GM04503 (cell line): ENCODE measurements at regions not wholly inside any gene's neighbourhood (a gene's known extent, or its start where the extent isn't known, plus 50 kb on each side); places are given as distances from the start of the nearest gene placed in this dataset.

Experiments
- DNase-seq: peaks from one replicate; pipeline ENCODE4 v3.0.0-alpha.2; 2012; ENCODE audit warnings: low read depth

- DNase-seq: no peak
Measured at GRCh38 chr11:116112087-116112935, 608.1 kb upstream of the CADM1 start.

GRCh38 chr11:116111546-116111945 lies 607.3 kb upstream of the CADM1 start:
- DNase-seq: no peak

DNA sequence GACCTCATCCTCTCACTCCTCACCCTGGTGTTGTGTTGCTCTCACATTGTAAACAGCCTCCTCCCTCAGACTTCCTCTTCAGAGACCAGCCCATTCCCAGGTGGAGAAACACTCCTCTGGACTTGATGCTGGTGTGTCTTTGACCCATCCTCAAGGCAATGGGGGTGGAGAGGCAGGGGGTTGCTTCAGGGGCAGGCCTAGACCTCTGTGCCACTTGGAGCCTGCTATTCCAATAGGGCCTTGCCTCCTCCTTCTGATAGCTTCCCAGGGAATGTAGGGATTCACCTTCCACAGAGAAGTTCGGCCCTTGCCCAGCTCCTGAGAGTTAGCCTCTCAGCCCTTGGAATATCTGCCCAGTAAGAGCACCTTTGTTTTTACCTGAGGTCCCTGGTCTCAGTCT lies 606.6 kb upstream of the CADM1 start:
- no peak for DNase-seq

DNA sequence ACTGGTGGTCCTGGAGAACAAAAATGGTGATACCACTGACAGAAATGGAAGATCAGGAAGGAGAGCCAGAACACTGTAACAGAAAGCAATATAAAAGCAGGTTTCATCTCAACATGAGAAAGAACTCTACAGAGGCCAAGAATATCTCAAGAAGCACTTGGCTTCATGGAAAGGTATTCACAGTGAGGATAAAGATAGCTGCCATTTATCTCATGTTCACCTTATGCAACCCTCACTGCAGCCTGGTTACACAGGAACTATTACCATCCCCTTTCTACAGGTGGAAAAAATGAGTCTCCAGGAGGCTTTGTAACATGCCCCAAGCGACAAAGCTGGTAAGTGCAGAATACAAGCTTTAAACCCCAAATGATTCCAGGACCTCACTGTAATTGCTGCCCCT lies 606.1 kb upstream of the CADM1 start:
- DNase-seq: no peak

DNA sequence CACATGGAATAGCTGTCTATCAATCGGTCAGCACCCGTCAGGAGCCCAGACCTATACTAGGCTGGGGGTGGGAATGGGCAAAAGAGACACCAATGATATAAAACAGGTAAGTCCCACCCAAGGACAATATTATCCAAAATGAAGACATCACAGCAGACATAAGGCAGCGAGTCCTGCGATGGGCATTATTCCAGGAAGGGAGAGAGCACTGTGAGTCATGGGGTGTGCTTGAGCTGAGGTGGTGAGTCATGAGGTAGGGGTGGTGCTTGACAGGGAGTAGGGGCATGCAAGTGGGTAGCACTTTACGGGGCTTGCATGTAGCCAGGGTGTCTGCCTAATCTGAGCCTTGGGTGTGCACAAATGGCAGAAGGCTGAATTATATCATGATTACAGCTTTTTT lies 605.0 kb upstream of the CADM1 start:
- DNase-seq: no peak

DNA sequence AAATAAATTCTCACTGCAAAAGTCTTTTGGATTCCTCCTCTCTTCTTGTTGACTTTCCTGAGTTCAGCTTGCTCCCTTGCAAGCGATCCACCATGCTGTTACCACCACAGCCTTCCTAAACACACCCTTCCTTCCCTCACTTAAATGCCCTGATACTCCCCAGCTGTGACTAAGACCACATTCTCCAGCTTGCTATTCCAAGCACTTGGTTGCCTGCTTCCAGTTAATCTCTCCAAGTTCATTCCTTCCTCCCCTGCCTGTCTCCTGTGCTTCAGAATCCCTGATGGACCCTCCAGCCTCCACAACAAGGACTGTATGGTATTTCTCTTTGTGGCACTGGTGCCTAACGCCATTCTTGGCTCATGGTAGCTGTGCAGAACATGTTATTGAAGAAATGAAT lies 603.9 kb upstream of the CADM1 start:
- no peak for DNase-seq

GRCh38 chr11:116107229-116107628 lies 603.0 kb upstream of the CADM1 start:
- no peak for DNase-seq

DNA sequence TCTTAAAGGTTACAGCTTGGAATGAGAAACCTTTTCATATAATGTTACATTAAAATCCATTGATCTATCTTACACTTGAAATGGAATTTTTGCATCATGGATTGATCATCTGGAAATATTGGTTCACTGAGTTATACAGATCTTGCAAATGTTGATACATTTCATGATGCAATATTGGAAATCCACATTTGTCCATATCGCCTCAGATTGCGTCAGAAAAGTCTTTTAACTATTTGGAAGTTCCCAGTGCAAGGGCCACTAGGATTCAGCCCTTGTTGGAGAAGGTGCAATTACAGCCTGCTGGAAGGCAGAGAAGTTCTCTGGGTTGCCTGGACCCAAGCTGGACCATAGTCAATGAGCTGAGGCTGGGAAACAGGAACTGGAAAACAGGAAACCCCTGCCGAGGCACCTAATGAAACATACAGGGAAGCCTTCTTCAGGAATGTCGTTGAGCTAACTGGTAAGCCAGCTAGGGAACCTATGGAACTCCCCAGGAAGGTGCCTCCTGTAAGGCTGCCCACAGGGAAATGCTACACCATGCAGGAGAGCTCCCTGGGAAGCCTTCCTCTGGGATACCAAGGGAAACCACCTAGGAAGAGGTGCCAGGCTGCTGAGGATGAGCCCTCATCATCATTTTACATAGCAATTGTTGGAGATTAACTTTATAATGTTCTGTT lies 600.4 kb upstream of the CADM1 start:
- DNase-seq: no peak

GRCh38 chr11:116101902-116102301 lies 597.7 kb upstream of the CADM1 start:
- no peak for DNase-seq

- DNase-seq: no peak
Measured at GRCh38 chr11:116100016-116100415, 595.8 kb upstream of the CADM1 start.

GRCh38 chr11:116099541-116099940 lies 595.3 kb upstream of the CADM1 start:
- DNase-seq: no peak

- DNase-seq: no peak
Measured at GRCh38 chr11:116096272-116096995, 592.2 kb upstream of the CADM1 start.

DNA sequence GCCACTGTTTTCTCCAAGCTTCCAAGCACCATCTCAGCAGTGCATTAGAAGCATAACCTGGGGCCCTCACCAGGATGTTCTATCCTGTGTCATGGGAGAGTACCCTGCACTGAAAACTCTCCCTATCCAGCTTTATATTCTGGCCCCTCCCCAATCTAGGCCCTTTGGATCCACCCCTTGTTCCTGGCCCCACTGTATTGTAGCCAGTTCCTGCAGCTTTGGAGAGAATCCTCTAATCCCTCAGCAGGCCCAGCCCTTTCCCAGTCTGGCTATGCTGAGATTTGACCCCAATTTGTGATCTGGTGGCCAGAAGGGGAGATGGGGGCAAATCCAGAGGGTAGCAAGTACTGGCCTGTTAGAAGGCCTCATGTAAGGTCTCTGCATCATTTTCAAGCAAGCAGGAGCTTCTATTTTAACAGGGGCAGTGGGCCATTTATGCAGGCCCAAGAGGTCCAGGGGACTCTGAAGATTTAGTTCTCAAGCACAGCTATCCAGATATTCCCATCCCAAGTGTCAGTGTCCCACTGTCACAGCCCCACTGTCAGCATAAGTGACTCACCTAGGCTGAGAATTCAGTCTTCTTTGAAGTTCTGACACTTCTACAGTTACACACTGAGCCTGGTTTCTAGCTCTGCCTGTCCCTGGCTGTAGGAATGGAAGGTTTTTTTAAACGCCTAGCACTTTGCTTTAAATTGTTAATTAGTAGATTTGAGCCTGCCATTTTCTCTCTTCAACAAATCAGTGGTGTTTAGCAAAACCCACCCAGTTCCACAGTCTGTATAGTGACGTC lies 589.5 kb upstream of the CADM1 start:
- DNase-seq: no peak

DNA sequence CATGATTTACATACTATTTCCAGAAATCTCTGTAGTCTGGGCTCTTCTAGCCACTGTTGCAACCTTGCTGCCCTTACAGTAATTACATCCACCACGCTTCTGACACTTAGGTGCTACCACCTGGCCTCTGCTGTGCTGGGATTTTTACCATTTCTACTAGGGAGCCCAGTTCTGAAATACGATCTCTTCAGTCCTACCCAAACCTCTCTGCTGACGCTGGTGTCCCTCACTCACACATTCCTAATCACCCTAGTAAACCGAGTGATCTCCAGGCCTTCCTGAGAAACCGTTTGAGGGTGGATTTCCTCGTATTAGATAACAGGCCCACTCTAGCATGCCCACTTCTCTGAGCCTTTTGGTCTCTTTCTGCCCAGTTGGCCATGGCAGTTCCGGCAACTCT lies 588.9 kb upstream of the CADM1 start:
- no peak for DNase-seq

DNA sequence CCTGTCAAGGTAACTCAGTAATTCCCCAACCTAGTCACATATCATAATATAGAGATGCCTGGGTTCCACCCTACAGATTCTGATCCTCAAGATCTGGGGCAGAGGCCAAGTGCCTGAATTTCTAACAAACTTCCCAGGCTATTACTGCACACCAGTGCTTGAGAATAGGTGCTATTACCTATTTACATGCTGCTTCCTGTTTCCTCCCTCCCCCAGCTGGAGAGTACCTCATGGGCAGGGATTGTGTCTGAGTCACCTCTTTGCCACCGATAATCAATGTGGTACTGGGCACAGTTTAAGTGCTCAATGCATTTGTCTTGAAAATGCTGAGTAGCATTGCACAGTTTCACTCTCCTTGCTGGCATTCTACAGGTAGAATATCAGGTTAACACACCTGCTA lies 582.2 kb upstream of the CADM1 start:
- DNase-seq: no peak

DNA sequence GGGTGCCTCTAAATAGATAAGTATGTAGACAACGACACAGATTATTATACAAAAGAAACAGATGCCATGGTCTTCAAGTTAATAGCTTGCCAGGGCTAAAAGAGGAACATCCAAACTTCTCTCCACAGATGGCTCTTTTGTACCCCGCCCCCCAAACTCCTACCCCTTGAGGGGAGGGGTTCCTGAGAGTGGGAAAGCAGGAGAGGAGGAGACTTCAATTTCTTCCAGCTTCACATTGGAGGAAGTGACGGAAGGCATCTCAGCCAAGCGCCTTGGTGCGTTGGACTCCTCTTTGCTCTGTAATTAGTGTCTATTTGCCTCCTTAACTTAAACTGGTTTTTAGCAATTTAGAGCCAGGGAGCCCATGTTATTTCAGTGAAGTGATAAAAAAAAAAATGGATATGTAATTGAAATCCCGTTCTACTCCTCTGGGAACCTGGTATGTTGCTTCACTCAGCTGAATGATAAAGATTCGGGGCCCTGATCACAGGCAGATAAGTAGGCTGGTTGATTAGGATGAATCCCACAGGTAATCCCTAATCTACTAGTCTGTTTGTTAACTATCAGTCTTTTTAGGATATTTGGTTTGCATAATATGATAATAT lies 580.9 kb upstream of the CADM1 start:
- no peak for DNase-seq

- DNase-seq: no peak
Measured at GRCh38 chr11:116084511-116084910, 580.3 kb upstream of the CADM1 start.

GRCh38 chr11:116082256-116082655 lies 578.0 kb upstream of the CADM1 start:
- DNase-seq: no peak

GRCh38 chr11:116079580-116079979 lies 575.4 kb upstream of the CADM1 start:
- no peak for DNase-seq

DNA sequence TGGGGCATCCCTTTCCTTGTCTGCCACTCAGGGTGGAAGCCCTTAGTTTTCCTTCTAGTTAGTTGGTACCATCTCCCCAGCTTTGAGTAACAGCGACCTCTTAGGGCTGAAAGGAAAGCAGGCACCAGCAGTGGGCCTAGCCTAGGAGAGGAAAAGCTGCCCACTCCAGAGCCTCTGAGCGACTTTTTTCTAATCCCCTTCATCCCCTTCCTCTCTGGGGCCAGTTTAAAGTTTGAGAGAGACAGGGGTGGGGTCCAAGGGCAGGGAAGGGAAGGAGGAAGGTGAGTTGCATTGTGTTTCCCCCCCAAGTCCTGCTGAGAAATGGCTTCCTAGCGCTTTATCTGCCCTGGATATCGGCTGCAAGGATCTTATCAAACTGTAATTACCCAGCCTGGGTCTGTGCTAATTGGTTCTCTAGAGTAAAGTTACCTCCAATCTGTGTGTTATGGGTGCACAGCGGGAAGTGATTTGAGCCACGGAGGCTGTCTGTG lies 573.9 kb upstream of the CADM1 start:
- no peak for DNase-seq

GRCh38 chr11:116077092-116077491 lies 572.9 kb upstream of the CADM1 start:
- DNase-seq: no peak
